Astrocyte of the cerebellum (primary cell): ENCODE measurements at regions not wholly inside any gene's neighbourhood (a gene's known extent, or its start where the extent isn't known, plus 50 kb on each side); places are given as distances from the start of the nearest gene placed in this dataset.

Experiments
- DNase-seq: peaks from one replicate; pipeline ENCODE4 v3.0.0-alpha.2; 2011; ENCODE audit warnings: low read depth
- H3K4me3 ChIP-seq: 2 replicates; pipeline ENCODE4 v1.5.1; 2011; ENCODE audit warnings: mild to moderate bottlenecking, low read depth, low read length, moderate library complexity
- in situ Hi-C: cut with HindIII; loops from 2 replicates; pipeline ENCODE4 v1.10.0; 2017; ENCODE audit warnings: low sequenced_read_pairs
- TF ChIP-seq, protein P1 (sequence below): IDR thresholded peaks from 2 replicates; pipeline ENCODE4 v1.5.1; 2012; ENCODE audit warnings: low read length, low read depth, moderate library complexity, mild to moderate bottlenecking; ENCODE audit errors: missing control alignments

DNA sequence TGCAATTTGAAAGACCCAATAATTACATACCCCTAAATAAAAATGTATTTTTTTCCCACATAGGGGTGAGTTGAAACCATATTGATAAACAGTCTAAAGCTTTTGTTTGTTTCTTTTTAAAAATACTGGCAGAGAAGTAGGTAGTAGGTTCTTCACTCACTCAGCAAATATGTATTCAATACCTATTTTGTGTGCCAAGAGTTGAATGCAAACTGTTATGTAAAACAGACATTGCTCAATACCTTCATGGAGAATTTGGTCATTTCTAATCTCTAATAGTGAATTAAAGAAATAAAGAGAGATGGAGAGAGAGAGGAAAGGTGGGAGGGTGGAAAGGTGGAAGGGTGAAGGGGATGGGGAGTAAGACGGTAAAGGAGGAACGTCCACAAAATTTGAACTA is 589.9 kb upstream of the GNPDA2 start:
- DNase-seq, result no peak
- TF ChIP-seq, protein P1, sequence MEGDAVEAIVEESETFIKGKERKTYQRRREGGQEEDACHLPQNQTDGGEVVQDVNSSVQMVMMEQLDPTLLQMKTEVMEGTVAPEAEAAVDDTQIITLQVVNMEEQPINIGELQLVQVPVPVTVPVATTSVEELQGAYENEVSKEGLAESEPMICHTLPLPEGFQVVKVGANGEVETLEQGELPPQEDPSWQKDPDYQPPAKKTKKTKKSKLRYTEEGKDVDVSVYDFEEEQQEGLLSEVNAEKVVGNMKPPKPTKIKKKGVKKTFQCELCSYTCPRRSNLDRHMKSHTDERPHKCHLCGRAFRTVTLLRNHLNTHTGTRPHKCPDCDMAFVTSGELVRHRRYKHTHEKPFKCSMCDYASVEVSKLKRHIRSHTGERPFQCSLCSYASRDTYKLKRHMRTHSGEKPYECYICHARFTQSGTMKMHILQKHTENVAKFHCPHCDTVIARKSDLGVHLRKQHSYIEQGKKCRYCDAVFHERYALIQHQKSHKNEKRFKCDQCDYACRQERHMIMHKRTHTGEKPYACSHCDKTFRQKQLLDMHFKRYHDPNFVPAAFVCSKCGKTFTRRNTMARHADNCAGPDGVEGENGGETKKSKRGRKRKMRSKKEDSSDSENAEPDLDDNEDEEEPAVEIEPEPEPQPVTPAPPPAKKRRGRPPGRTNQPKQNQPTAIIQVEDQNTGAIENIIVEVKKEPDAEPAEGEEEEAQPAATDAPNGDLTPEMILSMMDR, result no peak
- in situ Hi-C loops, result loop anchor here (5.0 kb wide), 1 partner anchor 59 kb away; no protein-coding TSS in a partner anchor
- no peak overlapping the region for H3K4me3 ChIP-seq

DNA sequence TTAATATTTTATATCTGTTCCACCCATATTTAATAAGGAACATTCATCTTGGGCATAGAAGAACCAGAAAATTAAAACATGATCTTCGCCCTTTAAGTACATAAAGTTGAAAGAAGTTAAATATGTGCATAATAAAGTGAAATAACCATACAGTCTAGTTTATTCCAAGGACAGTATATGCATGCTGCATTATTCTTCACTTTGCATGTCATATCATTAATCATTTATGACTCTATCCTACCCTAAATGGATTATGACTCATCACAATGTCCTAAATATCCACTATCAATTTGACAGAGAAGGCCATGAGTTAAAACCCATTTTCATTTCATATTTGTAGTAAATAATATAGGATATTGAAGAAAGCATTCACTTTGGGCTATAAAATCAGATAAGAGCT is 576.5 kb upstream of the GNPDA2 start:
- no peak overlapping the region for H3K4me3 ChIP-seq
- TF ChIP-seq, protein P1, result no peak
- no peak for DNase-seq
- in situ Hi-C loops, result no loop called here

DNA sequence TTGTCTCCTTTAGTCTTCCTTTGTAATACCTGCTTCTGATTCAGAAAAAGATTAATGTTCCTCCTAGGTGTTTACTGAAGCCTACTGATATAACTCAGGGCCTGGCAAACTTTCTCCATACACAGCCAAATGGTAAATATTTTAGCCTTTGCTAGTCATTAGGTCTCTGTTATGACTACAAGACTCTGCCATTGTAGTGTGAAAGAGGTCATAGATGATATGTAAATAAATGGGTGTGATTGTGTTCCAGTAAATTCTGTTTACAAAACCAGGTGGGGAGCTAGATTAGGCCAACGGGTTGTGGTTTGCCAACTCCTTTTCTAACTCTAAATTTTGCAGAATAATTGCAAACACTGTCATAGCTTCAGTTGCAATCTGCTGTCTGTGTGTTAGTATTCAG is 568.1 kb upstream of the GNPDA2 start:
- in situ Hi-C loops, result no loop called here
- H3K4me3 ChIP-seq, result no peak overlapping the region
- DNase-seq, result no peak
- TF ChIP-seq, protein P1, result no peak

DNA sequence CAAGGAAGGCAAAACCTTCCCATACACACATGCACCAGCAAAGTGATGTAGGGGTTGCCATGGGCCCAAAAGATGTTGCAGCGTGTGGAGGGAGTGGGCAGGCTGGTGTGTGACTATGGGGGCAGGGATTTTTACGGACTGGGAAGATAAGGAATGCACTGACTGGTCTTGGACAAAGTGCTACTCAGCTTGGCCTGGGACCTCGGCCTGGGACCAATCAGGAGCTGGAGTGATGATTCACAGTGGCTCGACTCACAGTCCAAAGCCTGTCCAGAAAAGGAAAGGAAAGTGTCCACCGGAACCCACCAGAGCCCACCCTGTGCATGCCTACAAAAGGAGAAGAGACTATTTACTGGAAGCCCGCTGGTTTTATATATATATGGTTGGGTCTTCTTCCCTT is 567.0 kb upstream of the GNPDA2 start:
- in situ Hi-C loops, result no loop called here
- no peak overlapping the region for H3K4me3 ChIP-seq
- DNase-seq, result no peak
- TF ChIP-seq, protein P1, result no peak

DNA sequence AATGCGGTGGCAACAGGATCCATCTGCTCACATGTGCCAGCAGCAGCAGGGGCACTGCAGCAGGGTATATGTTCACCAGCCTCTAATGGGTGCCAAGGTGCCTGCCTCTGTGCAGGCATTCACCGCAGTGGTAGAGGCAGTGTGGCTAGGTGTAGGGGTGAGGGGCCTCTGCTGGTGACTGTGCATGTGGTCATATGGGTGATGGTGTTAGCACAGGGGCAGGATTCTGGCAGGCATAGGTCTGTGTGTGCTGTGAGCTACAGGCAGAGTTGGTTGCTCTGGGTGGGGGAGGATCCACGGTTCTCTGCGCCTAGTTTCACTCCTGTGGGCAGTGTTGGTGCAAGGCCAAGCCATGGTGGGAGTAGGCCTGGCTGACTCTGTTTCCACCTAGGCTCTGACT is 566.5 kb upstream of the GNPDA2 start:
- in situ Hi-C loops, result no loop called here
- TF ChIP-seq, protein P1, result no peak
- no peak for DNase-seq
- no peak overlapping the region for H3K4me3 ChIP-seq

DNA sequence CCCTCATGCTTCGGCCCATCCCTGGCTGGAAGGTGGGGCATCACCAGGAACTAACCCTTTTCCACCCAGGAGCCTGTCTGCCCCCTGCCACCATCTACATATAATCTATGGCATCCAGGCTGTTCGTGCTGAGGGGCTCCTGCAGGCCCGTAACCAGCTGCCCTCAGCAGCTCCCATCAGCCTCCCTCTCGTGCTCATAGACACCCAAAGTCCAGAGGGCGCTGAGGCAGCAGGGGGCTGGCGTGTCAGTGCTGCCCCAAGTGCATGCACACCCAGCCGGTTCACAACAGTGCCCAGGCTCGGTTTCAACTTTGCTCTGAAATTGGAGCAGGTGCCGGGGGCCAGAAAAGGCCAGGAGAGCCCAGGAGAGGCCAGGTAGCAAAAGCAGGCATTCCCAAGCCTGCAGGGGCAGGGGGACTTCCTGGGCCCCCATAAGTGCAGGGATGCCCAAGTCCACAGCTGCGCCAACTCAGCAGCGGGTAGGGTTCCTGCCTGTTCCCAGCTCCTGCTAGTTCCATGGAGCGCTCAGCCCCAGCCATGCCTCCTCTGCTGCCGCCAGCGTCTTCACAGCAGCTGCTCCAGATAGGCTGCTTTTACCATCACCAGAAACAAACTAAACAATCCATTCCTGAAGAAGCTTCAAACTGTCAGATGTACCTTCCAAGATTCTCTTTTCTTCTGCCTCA is 558.2 kb upstream of the GNPDA2 start:
- DNase-seq, result no peak
- in situ Hi-C loops, result no loop called here
- H3K4me3 ChIP-seq, result no peak overlapping the region
- TF ChIP-seq, protein P1, result no peak
